SK-N-MC (cell line): ENCODE measurements at regions not wholly inside any gene's neighbourhood (a gene's known extent, or its start where the extent isn't known, plus 50 kb on each side); places are given as distances from the start of the nearest gene placed in this dataset.

Source experiments
- EZH2 ChIP-seq: fragments of 200-600 bp; sonication (generic); IDR thresholded peaks from one replicate; pipeline ENCODE4 v1.6.1; 2017; ENCODE audit warnings: antibody characterized with exemption
- POLR2AphosphoS5 ChIP-seq: IDR thresholded peaks from 2 replicates; pipeline ENCODE4 v1.6.1; 2012; ENCODE audit warnings: mild to moderate bottlenecking, low read depth, low read length, borderline replicate concordance

DNA sequence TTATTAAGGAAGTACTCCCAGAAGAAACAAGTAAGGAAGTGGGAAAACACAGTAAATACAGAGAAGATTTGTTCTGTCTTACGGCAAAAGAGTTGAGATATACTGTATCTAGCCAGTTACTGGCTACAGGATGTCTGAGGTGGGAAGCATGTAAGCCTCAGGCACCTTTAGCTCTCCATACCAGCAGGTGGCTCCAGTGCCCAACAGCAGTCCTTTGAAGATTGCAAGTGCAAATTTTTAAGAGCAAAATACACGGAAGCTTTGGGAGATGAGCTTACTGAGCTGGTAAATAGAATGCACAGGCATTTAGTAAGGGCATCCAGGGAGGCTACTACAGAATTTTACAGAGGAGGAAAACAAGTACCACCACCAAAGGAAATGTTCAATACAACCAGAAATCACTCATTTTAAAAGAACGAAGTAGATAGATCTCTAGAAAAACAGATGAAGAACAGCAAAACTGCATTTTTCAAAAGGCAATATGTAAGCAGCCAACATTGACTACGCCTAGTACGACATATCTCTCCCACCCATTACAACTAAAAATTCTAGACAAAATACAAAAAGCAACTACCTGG, 57.9 kb upstream of the VSTM2B start:
- no peak for TF ChIP-seq EZH2
- no peak for TF ChIP-seq POLR2AphosphoS5
